Nephron progenitor cell (in vitro differentiated cells): ENCODE measurements at regions not wholly inside any gene's neighbourhood (a gene's known extent, or its start where the extent isn't known, plus 50 kb on each side); places are given as distances from the start of the nearest gene placed in this dataset.

Experiments used
- DNase-seq: peaks from one replicate; pipeline ENCODE4 v3.0.0; 2021
- H3K27ac Mint-ChIP-seq: 2 replicates; pipeline ENCODE4 v1.8.0; 2021; ENCODE audit warnings: mild to moderate bottlenecking, moderate library complexity, mixed read lengths
- H3K27me3 Mint-ChIP-seq: 2 replicates; pipeline ENCODE4 v1.8.0; 2021; ENCODE audit warnings: mild to moderate bottlenecking, low read depth, mixed read lengths; ENCODE audit not compliant: poor library complexity
- H3K36me3 Mint-ChIP-seq: 2 replicates; pipeline ENCODE4 v1.8.0; 2021; ENCODE audit warnings: low read depth, mixed read lengths
- H3K4me1 Mint-ChIP-seq: 2 replicates; pipeline ENCODE4 v1.8.0; 2021; ENCODE audit warnings: mixed read lengths
- H3K4me3 Mint-ChIP-seq: 2 replicates; pipeline ENCODE4 v1.8.0; 2021; ENCODE audit warnings: mild to moderate bottlenecking, moderate library complexity, mixed read lengths
- H3K9me3 Mint-ChIP-seq: 2 replicates; pipeline ENCODE4 v1.8.0; 2021; ENCODE audit warnings: mild to moderate bottlenecking, moderate library complexity, mixed read lengths
- CTCF ChIP-seq: fragments of 200-600 bp; sonication (generic); IDR thresholded peaks from 2 replicates; pipeline ENCODE4 v1.5.0; 2021; ENCODE audit warnings: antibody characterized with exemption

GRCh38 chr4:174111422-174111821, 172.0 kb downstream of the FBXO8 start:
- Mint-ChIP-seq H3K4me3 (no peak overlapping the region), H3K4me1 (peaks cover 14% of the 10 kb centered on the region), H3K27ac (no peak overlapping the region), H3K36me3 (no peaks in the 10 kb centered on the region), H3K9me3 (peaks cover 4% of the 10 kb centered on the region), H3K27me3 (peaks cover 64% of the 10 kb centered on the region)
- TF ChIP-seq CTCF: no peak
- no peak for DNase-seq

- peaks cover 56% of the 10 kb centered on the region for H3K27me3 Mint-ChIP-seq
- H3K36me3 Mint-ChIP-seq: no peaks in the 10 kb centered on the region
- DNase-seq: no peak
- no peak overlapping the region for H3K4me3 Mint-ChIP-seq
- no peak for TF ChIP-seq CTCF
- H3K4me1 Mint-ChIP-seq: peaks cover 14% of the 10 kb centered on the region
- peaks cover 4% of the 10 kb centered on the region for H3K9me3 Mint-ChIP-seq
- no peak overlapping the region for H3K27ac Mint-ChIP-seq
Observed at GRCh38 chr4:174110180-174110579, 173.3 kb downstream of the FBXO8 start.

- Mint-ChIP-seq H3K27ac (no peak overlapping the region), H3K4me1 (peaks cover 14% of the 10 kb centered on the region), H3K36me3 (no peaks in the 10 kb centered on the region), H3K9me3 (peaks cover 4% of the 10 kb centered on the region), H3K4me3 (no peak overlapping the region), H3K27me3 (peaks cover 39% of the 10 kb centered on the region)
- DNase-seq: no peak
- no peak for TF ChIP-seq CTCF
Observed at GRCh38 chr4:174107746-174108354, 175.6 kb downstream of the FBXO8 start.

- H3K9me3 Mint-ChIP-seq: peaks cover 4% of the 10 kb centered on the region
- no peak for DNase-seq
- H3K4me1 Mint-ChIP-seq: peaks cover 3% of the 10 kb centered on the region
- no peak for TF ChIP-seq CTCF
- peaks cover 38% of the 10 kb centered on the region for H3K27me3 Mint-ChIP-seq
- no peak overlapping the region for H3K27ac Mint-ChIP-seq
- no peaks in the 10 kb centered on the region for H3K36me3 Mint-ChIP-seq
- no peak overlapping the region for H3K4me3 Mint-ChIP-seq
Observed at GRCh38 chr4:174105202-174105601, 178.3 kb downstream of the FBXO8 start.

- H3K27me3 Mint-ChIP-seq: peaks cover 11% of the 10 kb centered on the region
- H3K4me3 Mint-ChIP-seq: no peak overlapping the region
- no peaks in the 10 kb centered on the region for H3K9me3 Mint-ChIP-seq
- H3K27ac Mint-ChIP-seq: no peak overlapping the region
- H3K4me1 Mint-ChIP-seq: no peaks in the 10 kb centered on the region
- no peak for DNase-seq
- H3K36me3 Mint-ChIP-seq: no peaks in the 10 kb centered on the region
- TF ChIP-seq CTCF: no peak
Observed at GRCh38 chr4:174100910-174101309, 182.6 kb downstream of the FBXO8 start.

- DNase-seq: no peak
- peaks cover 11% of the 10 kb centered on the region for H3K27me3 Mint-ChIP-seq
- H3K4me1 Mint-ChIP-seq: no peaks in the 10 kb centered on the region
- no peaks in the 10 kb centered on the region for H3K9me3 Mint-ChIP-seq
- H3K4me3 Mint-ChIP-seq: no peak overlapping the region
- no peak overlapping the region for H3K27ac Mint-ChIP-seq
- no peak for TF ChIP-seq CTCF
- no peaks in the 10 kb centered on the region for H3K36me3 Mint-ChIP-seq
Observed at GRCh38 chr4:174099712-174100111, 183.8 kb downstream of the FBXO8 start.
